ENCODE measurements at regions not wholly inside any gene's neighbourhood (a gene's known extent, or its start where the extent isn't known, plus 50 kb on each side); places are given as distances from the start of the nearest gene placed in this dataset.
A peak's percentile ranks its signal among the peaks of the same experiment; 100 is the strongest.

- TF ChIP-seq, protein P1, sequence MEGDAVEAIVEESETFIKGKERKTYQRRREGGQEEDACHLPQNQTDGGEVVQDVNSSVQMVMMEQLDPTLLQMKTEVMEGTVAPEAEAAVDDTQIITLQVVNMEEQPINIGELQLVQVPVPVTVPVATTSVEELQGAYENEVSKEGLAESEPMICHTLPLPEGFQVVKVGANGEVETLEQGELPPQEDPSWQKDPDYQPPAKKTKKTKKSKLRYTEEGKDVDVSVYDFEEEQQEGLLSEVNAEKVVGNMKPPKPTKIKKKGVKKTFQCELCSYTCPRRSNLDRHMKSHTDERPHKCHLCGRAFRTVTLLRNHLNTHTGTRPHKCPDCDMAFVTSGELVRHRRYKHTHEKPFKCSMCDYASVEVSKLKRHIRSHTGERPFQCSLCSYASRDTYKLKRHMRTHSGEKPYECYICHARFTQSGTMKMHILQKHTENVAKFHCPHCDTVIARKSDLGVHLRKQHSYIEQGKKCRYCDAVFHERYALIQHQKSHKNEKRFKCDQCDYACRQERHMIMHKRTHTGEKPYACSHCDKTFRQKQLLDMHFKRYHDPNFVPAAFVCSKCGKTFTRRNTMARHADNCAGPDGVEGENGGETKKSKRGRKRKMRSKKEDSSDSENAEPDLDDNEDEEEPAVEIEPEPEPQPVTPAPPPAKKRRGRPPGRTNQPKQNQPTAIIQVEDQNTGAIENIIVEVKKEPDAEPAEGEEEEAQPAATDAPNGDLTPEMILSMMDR (IDR thresholded peaks at IDR 0.05; ENCODE audit: low read length), result peak; percentile 25; the same call in 1 of the 2 replicates
- no peak for TF ChIP-seq EZH2 (optimal IDR thresholded peaks at IDR 0.05; ENCODE audit: low read depth, low read length)
- no peak for TF ChIP-seq EZH2phosphoT487 (IDR thresholded peaks at IDR 0.05; ENCODE audit: low read length)
These were observed 74.6 kb downstream of the CASP12 start for GRCh38 chr11:104823657-104824056.
